ENCODE measurements at regions not wholly inside any gene's neighbourhood (a gene's known extent, or its start where the extent isn't known, plus 50 kb on each side); places are given as distances from the start of the nearest gene placed in this dataset.
"Not testable (repeated sequence)": the region's sequence is repeated elsewhere in the genome, so short reads cannot be mapped to it uniquely, and the experiment has no call there.

DNA sequence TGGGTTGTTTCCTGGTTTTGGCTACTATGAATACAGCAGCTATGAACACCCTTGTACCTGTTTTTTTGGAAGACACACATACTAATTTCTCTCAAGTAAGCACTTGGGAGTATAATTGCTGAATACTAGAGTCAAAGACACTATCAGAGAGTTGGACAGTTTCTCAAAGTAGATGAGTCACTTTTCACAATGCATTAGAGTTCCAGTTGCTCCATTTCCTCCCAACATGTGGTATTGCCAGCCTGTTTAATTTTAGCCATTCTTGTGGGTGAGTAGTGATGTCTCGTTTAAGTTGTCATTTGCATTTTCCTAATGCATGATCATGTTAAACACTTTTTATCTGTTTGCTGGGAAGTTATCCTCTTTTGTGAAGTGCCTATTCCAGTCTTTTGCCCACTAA is 81.6 kb upstream of the GDNF start:
- ATAC-seq = no peak
- no peak for DNase-seq (ENCODE audit: low spot score)

DNA sequence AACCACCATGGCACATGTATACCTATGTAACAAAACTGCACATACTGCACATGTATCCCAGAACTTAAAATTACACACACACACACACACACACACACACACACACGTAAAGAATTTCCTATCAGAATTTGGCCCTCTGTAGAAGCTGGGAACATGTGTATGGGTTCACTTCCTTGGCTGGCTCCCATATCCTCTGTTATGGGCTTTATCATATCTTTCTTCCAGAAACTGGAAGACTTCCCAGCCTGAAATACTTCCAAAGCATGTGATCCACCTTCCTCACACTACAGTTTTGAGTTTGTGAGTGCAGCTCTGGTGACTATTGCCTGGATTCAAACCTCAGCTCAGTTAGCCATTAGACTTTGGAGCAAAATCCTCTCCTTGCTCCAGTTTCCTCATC is 78.6 kb upstream of the GDNF start:
- ATAC-seq (peak; percentile 59), DNase-seq (ENCODE audit: low spot score) (no peak)

DNA sequence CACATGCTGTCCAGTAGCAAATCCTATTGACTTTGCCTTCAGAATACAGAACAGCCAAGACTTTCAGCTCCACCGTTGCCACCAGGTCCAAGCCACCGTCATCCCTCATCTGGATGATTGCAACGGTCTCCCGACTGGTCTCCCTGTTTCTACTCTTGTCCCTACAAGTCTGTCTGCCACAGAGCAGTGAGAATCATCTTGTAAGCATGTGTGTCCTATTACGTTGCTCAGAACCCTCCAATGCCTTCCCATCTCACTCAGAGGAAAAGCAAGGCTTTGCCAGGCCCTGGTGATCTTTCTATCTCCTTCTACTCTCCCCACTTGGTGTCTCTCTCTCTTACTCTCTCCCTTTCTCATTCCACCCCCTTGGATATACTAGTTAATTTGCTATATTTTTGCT is 76.7 kb upstream of the GDNF start:
- DNase-seq (ENCODE audit: low spot score) (no peak), ATAC-seq (no peak)

DNA sequence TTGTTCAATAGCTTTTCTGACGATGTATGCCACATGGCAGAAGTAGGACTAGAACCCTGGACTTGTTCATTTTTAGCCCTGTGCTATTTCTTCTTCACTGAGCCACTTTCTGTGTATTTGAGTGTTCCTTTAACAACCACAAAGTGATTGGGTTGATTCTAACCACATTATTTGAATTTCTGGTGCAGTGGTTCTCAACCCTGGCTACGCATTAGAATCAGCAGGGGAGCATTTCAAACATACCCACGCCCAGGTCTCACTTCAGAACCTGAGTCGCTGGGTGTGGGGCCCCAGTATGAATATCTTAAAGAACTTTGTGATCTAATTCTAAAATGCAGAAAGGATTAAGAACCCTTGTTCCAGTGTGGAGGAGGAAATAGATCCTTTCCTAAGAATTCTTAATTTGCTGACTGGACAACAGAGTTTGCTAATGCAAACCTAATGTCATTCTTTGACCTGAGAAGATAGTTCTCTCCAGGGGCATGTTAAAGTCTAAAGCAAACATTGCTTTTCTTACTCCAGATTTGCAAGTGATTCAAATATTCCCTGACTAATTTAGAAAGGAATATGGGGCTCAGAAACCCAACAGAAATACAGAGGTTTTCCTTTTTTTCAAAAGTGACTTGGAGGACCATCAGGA is 75.4 kb upstream of the GDNF start:
- no peak for DNase-seq (ENCODE audit: low spot score)
- ATAC-seq = no peak

DNA sequence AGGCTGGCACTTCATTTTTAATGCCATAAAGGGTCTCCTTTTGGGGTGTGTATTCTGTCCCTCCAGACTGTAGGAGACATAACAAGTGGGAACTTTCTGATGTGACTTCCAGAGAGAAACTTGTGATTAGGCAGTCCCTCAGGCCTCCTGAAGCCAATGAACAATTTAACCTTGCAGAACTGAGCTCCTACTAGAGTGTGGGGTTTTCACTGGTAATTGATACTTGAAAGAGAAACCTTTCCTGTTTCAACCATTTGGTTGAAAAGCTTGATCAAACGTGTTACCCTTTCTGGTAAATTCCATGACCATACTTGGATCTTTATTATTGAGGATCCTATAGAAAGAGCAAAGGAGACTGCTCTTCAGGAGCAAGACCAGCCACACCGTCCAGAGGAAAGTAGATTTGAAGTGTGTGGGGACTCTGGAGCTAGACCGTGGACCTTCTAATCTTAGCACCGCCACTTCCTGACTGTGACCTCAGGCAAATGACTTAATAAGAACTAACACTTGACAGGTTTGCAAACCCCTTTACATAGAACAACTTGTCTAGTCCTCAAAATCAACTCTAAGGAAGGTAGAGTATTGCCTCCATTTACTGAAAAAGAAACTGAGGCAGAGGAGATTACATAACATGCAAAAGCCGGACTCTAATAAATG is 69.9 kb upstream of the GDNF start:
- not testable (repeated sequence) for ATAC-seq; DNase-seq (ENCODE audit: low spot score)

- ATAC-seq = no peak
Measured at GRCh38 chr5:37906416-37906815, 66.6 kb upstream of the GDNF start.

DNA sequence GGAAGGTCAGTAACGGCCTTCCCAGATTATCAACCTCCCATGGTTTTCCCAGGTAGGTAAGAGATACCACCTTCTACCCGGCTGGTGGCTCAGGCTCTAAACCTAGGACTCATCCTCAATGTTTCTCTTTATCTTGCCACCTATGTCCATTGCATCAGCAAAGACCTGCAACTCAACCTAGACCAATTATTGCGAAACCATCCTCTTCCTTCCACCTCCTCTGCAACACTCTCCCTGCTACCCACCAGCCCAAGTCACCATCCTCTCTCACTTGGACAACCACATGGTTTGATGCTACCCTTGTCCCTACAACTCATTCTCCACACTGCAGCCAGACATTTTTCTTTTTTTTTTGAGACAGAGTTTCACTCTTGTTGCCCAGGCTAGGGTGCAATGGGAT is 65.4 kb upstream of the GDNF start:
- ATAC-seq (no peak), DNase-seq (ENCODE audit: low spot score) (no peak)

More at GRCh38 chr5:37906416-37906815, 66.6 kb upstream of the GDNF start:
- DNase-seq (ENCODE audit: low spot score) = no peak

- no peak for ATAC-seq
- DNase-seq (ENCODE audit: low spot score) = no peak
Measured at GRCh38 chr5:37902323-37902722, 62.5 kb upstream of the GDNF start.

- DNase-seq (ENCODE audit: low spot score) = peak; percentile 70
- ATAC-seq = peak; percentile 94
Measured at GRCh38 chr5:37900692-37901091, 60.9 kb upstream of the GDNF start.

GRCh38 chr5:37899037-37899436 is 59.2 kb upstream of the GDNF start:
- DNase-seq (ENCODE audit: low spot score) (no peak), ATAC-seq (no peak)

GRCh38 chr5:37896159-37896558 is 56.3 kb upstream of the GDNF start:
- DNase-seq (ENCODE audit: low spot score) (no peak), ATAC-seq (no peak)

DNA sequence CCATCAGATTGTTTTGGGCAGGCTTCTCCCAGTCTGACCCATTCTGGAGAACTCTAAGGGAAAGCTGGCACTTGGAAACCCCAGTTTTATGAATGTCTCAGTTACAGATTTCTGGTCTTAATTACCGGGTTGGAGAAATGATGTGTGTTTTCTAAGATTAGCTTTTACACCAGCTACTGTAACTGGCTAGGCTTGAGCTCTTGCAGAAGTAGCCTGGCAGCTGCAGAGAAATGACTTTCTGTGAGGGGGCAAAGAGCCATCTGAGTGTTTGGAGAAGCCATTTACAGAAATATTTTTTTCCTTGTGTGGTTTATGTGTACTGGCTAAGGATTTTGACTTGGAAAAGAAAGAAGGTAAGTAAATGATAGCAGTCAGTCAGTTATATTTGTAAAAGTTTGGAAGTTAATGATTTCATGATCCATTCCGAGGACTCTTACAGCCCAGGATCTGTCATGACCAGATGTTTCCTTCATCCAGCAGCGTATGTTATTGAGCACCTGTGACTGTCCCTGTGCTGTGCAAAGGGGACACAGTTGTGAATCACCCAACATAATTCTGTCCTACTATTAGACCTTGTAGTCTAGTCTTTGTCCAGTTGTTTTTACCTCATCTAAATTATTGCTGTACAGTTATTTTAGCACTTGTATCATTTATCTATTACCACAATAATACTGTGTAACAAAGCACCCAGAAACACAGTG is 53.7 kb upstream of the GDNF start:
- no peak for DNase-seq (ENCODE audit: low spot score)
- no peak for ATAC-seq

GRCh38 chr5:37892586-37892985 is 52.7 kb upstream of the GDNF start:
- DNase-seq (ENCODE audit: low spot score) (no peak), ATAC-seq (no peak)

- DNase-seq (ENCODE audit: low spot score) = peak; percentile 76
- peak; percentile 74 for ATAC-seq
Measured at GRCh38 chr5:37891832-37892231, 52.0 kb upstream of the GDNF start.

DNA sequence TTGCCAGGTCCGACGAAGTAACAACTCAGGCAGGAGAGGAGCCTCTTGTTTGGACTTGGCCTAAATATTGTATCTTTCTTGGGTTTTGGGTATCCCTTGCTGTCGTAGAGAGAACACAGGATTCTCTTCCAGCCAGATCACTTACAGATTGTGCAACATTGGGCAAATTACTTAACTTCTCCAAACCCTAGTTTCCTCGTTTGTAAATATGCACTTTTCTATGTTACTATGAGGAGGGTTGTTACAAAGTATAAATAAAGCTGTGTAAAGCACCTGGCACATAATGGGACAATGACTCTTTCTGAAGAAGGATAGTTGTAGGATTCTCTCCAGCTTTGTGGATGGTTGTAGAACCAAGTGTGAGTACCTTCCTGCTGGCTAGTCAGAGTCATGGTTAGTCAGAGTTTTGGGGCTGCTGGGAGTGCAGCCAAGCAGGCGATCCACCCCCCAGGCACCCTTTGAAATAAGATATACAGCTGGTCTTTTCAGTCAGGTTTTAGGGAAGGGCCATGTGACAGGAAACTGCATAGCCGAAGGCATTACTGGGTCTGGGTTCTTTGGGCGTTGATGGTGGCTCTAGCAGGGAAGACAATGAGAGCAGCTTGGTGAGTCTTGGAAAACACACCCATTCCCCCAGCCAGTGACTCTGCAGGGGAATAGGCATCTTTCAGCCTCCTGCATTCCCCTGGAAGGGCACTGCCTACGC is 49.9 kb upstream of the GDNF start:
- ATAC-seq (peak; percentile 72), DNase-seq (ENCODE audit: low spot score) (no peak)
